ENCODE measurements at regions not wholly inside any gene's neighbourhood (a gene's known extent, or its start where the extent isn't known, plus 50 kb on each side); places are given as distances from the start of the nearest gene placed in this dataset.

- no peak for DNase-seq (ENCODE audit: low spot score)
- TF ChIP-seq CTCF (IDR thresholded peaks at IDR 0.05): no peak
- H3K36me3 ChIP-seq: no peaks in the 10 kb centered on the region
- H3K27ac ChIP-seq: peak overlapping the region in 1 of 2 donors; percentile 22
- no peak overlapping the region for H3K4me3 ChIP-seq
- H3K9me3 ChIP-seq: no peaks in the 10 kb centered on the region
- no peaks in the 10 kb centered on the region for H3K4me1 ChIP-seq
- no peaks in the 10 kb centered on the region for H3K27me3 ChIP-seq
Observed at GRCh38 chr6:132070356-132070755, 119.2 kb upstream of the CCN2 start.

GRCh38 chr6:132068766-132069165 is 117.6 kb upstream of the CCN2 start:
- no peak for TF ChIP-seq CTCF (IDR thresholded peaks at IDR 0.05)
- H3K27ac ChIP-seq: no peak overlapping the region
- peaks cover 0 to 3% of the 10 kb centered on the region in 2 donors for H3K4me1 ChIP-seq
- no peaks in the 10 kb centered on the region for H3K36me3 ChIP-seq
- no peaks in the 10 kb centered on the region for H3K27me3 ChIP-seq
- DNase-seq (ENCODE audit: low spot score): no peak
- no peak overlapping the region for H3K4me3 ChIP-seq
- H3K9me3 ChIP-seq: no peaks in the 10 kb centered on the region

- no peaks in the 10 kb centered on the region for H3K9me3 ChIP-seq
- TF ChIP-seq CTCF (IDR thresholded peaks at IDR 0.05): no peak
- DNase-seq (ENCODE audit: low spot score): no peak
- H3K36me3 ChIP-seq: no peaks in the 10 kb centered on the region
- no peak overlapping the region for H3K4me3 ChIP-seq
- no peaks in the 10 kb centered on the region for H3K27me3 ChIP-seq
- no peak overlapping the region for H3K27ac ChIP-seq
- H3K4me1 ChIP-seq: peaks cover 0 to 17% of the 10 kb centered on the region in 2 donors
Observed at GRCh38 chr6:132067286-132067685, 116.1 kb upstream of the CCN2 start.

GRCh38 chr6:132065556-132065955 is 114.4 kb upstream of the CCN2 start:
- H3K27ac ChIP-seq: no peak overlapping the region
- DNase-seq (ENCODE audit: low spot score): no peak
- TF ChIP-seq CTCF (IDR thresholded peaks at IDR 0.05): no peak
- no peaks in the 10 kb centered on the region for H3K36me3 ChIP-seq
- H3K4me3 ChIP-seq: no peak overlapping the region
- H3K4me1 ChIP-seq: peaks cover 0 to 35% of the 10 kb centered on the region in 2 donors
- H3K9me3 ChIP-seq: no peaks in the 10 kb centered on the region
- no peaks in the 10 kb centered on the region for H3K27me3 ChIP-seq

- Histone ChIP-seq H3K27me3 (no peaks in the 10 kb centered on the region), H3K4me1 (peaks cover 0 to 41% of the 10 kb centered on the region in 2 donors), H3K36me3 (no peaks in the 10 kb centered on the region), H3K9me3 (no peaks in the 10 kb centered on the region), H3K27ac (peak overlapping the region; percentile 33 to 46), H3K4me3 (no peak overlapping the region)
- TF ChIP-seq CTCF (IDR thresholded peaks at IDR 0.05): no peak
- peak; percentile 63 for DNase-seq (ENCODE audit: low spot score)
Observed at GRCh38 chr6:132063738-132064137, 112.6 kb upstream of the CCN2 start.

GRCh38 chr6:132063204-132063603 is 112.0 kb upstream of the CCN2 start:
- H3K36me3 ChIP-seq: no peaks in the 10 kb centered on the region
- no peaks in the 10 kb centered on the region for H3K9me3 ChIP-seq
- DNase-seq (ENCODE audit: low spot score): no peak
- H3K4me3 ChIP-seq: no peak overlapping the region
- TF ChIP-seq CTCF (IDR thresholded peaks at IDR 0.05): no peak
- H3K4me1 ChIP-seq: peaks cover 0 to 46% of the 10 kb centered on the region in 2 donors
- H3K27me3 ChIP-seq: no peaks in the 10 kb centered on the region
- H3K27ac ChIP-seq: peak overlapping the region; percentile 18 to 33
